ENCODE measurements at regions not wholly inside any gene's neighbourhood (a gene's known extent, or its start where the extent isn't known, plus 50 kb on each side); places are given as distances from the start of the nearest gene placed in this dataset.

DNA sequence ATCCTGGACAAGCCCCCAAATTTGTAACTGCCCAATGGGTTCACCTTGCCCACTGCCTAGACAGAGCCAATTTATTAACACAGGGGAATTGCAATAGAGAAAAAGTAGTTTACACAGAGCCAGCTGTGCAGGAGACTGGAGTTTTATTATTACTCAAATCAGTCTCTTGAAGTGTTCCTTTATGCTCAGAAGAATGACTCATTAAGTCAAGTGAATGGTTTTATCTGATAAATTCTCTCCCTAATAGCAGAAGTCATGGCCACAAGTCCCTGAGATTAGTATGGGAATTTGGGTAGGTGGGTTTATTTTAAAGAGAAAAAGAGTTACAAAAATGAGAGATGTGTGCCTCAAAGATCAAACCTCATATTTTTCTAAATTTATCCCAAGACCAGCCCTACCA, 122.8 kb upstream of the NUDT4 start:
- no peak for DNase-seq

DNA sequence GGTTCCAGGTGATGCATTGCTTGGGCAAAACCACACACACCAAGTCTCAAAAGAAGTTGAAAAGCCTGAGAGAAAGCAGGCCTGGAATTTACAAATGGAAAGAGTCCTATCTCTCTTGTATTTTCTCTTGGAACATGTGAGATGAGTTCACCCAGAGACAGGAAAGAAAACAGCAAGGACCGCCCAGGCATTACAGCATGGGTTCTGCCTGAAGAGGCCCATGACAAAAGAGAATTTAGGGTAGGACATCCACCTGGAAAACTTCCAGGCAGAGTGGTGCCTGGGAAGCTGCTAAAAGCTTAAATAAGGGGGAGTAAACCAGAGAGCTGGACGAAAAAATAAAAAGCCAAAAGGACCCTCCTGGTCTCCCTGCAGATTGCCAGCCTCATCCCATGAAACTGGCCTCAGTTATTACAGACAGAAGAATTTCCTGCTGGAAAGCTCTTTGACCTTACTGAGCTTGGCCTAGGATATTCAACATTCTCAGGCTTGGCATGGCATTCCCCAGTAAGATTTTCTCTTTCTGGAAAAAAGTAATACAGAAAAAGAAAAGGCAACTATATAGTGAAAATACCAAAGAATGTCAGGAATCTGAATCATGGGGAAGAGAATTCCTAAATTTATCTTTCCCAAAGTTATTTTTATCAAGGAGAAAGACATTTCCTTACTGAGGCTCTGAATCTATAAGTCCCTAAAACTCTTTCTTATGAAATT, 121.3 kb upstream of the NUDT4 start:
- no peak for DNase-seq

DNA sequence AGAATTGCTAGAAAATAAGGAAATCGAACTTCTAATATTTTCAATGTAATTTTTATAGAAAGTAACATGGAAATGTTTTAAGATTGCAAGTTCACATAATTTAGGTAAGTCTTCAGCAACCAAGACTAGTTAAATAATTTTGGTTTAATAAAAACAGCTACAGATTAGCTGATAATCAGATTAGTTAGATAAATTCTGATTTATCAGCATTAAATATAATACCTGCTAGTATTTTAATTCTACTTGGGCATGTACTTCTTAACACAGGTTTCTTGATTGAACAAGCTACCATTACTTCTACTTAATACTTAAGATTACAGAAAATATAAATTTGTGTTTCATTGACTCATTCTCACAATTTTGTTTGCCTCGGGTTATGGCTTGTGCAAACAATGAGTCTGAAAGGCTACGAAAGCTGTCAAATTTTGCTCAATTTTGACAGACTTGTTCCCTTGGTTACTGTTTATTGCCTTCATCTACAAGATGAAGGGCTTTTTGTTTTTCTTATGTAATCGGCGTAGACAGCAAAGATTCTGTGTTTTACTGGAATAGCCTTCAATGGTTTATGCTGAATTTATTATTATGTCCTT, 116.1 kb upstream of the NUDT4 start:
- DNase-seq, result no peak

DNA sequence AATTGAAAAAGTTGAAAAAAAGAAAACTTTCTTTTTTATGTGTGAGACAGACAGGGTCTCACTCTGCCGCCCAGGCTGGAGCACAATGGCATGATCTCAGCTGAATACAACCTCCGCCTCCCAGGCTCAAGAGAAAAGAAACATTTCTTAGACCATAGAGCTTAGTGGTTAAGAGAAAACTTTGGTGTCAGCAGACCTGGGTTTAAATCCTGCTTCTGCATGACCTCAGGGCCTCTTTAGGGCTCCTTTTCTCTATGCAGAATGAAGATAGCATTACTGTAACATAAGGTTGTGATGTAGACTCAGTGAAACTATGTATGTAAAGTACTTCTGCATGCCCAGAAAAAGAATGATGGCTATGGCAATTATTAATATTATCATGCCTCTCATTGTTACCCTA, 104.7 kb upstream of the NUDT4 start:
- DNase-seq, result no peak

DNA sequence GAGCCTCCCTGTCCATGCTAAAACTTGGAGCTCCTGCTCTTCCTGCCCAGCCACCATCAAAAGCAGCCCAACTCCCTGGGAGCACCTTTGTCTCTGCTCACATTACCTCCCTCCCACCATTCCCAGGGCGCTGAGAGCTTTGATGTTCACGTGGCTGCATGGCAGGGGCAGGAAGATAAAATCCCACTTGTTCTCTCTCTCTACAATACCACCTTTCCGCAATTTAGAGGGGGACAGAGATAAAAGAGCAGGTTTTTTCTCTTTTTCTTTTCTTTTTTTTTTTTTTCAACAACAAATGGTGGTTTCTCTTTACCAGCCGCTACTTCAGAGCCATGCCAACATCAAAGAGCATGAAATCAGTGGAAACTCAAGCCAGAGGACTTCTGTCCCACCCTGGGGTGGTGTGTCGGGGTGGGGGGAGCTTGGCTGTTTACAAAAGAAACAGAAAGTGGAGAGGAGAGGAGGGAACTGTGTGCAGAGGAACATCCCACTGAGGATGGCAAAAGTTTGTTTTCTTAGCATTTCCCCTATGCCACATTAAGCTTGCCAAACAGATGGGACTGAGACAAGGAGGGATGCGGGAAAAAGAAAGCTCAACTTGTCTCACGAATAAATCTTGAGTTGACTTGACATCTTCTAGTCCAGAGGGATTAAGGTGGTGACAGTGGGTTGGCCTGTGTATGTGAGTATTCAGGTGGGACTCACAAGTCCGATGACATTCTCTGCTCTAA, 103.7 kb upstream of the NUDT4 start:
- no peak for DNase-seq

DNA sequence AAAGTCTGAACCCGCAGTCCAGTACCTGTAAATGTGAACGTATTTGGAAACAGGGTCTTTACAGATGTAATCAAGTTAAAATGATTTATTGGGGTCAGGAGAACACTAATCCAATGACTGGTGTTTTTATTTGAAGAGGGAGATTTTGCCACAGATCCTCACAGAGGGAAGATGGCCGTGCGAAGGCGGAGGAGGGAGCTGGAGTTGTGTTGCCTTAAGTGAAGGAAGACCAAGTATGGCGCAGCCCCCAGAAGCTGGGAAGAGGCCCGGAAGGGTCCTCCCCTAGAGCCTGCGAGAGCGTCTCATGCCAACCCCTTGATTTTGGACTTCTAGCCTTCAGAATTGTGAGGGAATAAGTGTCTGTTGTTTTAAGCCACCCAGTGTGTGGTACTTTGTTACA, 102.8 kb upstream of the NUDT4 start:
- DNase-seq, result no peak

DNA sequence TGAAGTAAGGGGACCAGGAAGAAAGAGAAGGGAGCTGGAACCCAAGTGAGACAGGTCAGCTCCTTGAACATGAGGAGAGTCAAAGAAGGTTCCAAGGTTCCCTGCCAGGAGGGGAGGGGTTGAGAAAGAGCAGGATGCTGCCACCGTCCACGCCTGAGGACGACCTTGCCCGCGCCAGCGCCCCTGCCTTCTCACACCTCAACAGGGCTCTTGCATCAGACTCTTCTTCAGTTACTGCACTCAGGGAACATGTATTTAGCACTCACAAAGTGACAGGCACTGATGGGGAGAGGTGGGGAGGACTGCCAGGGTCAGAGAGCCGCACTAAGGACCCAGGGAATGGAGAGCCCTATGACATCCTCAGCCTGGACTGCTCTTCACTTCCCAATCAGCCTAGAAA, 102.1 kb upstream of the NUDT4 start:
- no peak for DNase-seq

DNA sequence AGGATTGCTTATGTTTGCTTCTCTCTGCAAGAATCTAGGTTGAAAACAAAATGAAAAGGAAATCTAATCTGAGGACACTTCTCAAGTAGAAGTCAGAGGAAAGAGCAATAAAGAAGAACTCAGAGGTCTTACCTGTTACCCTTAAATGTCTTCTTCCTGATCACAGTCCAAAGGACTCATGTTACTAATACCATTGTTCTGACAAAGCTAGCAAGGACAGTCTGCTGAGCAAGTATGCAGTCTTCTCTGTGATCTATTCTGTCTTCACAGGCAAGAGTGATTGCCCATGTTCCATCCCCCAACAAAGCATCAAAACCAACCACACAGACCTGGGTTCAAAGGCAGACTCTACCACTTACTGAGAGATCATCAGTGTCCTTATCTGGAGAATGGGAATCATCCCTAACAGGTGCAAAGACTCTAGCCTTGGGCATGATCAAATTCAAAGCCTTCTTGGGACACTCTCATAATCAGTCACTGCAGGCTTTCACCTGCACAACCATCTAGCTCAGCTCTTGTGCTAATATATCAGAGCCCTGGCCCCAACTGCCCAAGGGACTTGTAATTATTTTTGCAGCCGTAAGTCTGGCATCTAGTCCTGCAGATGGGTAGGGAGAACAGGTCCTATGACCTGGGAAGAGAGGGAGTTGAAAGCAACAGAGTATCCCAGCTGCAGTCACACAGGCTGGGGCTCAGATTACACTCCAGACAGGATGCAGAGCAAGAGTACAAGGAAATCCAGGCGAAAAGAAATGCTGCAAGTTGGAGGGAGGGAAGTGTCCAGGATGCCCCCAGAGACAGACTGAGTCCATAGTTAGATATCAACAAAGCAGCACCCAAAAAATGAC, 97.9 kb upstream of the NUDT4 start:
- no peak for DNase-seq

DNA sequence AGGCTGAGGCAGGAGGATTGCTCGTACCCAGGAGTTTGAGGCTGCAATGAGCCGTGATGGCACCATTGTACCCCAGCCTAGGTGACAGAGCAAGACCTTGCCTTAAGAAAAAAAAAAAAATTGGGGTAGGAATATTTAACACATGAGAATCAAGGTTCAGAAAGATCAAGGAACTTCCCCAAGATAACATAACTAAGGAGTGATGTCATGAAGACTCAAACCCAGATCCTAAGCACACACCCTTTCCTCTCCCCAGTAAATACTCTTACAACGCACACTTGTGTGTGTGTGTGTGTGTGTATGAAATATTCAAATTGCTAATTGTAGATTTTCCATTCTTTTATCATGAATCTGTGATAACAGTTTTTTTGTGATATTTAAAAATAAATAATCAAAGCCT, 90.6 kb upstream of the NUDT4 start:
- no peak for DNase-seq

DNA sequence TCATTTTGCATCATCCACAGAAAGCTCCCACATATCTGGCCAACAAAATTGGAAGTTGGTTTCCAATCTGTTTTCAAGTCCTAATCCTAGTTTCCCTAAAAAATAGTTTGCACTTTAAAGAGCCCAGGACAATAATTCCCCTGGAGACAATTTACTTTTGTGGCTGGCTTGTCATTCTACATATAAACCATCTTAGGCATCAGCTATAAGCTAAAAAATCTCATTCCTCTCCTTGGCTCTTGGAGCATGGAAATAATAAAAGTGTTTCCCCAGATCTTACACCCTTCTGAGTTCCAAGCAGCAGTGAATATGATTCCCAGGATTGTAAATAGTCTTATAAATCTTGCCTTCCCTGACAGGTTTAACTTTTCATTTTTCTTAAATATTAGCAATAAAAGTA, 89.1 kb upstream of the NUDT4 start:
- no peak for DNase-seq

DNA sequence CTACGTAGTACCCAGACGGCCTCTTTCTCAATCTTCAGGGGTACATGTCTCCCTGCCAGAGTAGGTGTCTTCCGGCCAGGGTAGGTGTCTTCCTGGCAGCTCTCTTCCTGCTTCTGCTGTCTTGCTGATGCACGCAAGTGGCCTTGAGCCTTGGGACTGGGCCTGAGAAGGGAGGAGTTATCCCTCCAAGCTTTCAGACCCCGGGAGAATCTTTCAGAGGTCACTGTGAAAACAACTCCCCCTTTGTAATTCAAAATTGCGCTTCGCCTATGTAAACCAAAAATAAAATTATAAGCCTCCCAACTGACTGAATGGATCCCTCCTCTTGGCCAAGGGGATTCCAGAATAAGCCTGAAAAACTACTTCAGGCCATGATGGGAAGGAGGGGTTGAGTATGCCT, 87.3 kb upstream of the NUDT4 start:
- no peak for DNase-seq

DNA sequence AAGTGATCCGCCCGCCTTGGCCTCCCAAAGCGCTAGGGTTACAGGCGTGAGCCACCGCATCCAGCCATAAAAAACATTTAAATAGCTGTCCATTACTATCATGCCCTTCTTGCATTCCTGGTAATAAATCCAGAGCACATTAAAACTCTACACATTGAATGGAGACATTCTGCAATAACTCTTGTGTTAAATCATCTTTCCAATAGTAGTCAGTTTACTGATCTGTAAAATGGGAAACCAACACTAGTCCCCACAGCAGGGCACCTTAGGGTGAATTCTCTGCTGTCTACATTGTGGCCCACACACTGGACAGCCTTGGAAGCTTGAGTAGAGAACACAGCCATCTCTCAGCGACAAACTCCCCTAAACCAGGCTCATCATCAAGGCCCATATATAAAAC, 85.5 kb upstream of the NUDT4 start:
- DNase-seq, result no peak

DNA sequence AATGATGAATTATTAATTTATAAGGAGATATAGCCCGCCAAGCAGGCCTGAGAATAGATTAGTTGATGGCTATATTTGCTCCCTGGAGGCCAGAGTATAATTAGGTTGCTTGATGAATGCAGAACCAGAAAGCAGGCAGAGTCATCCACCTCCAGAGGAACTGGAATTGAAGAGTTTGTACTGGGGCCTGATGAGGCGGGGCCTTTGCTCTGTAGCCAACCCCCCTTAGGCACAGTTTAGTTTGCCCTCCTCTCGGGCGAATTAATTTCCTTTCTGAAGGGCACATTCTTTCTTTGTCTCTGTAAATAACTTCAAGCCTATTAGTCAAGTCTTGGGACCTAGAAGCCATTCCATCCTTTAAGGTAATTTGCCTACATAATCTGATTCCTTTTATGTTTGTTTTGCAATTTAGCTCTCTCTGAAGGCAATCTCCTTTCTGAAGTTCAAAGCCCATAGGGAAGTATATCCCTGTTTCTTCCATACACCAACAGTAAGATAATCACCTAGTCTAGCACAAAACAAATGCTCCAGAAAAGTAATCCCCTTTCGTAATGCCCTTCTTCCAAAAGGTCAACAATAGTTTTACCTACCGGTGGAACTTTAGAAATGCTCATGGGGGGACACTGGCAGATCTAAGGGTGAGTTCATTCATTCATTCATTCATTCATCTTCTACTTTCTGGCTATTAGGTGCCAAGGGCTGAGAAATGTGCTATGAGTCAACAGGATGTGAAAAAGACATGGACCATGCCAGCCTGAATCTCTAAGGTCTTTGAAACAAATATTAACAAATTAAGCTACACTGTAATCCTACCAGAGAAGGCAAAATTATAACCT, 84.8 kb upstream of the NUDT4 start:
- DNase-seq, result no peak

DNA sequence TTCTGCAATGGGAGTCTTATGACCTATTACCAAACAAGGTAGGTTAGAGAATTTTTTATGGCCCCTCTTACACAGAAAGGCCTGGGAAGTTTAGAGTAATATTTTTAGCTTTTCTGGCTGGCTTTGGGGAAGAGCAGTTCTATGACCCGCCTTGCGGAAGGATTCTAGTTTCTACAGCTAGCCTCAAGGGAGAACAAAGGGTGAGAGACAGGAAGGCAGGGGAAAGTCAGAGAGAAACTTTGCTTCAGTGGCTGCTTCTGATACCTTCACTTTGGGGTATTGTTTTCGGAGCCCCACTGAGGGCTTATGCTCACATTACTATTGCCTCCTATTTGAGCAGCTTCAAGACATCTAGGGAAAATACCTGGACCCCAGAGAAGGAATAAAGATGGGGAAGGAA, 80.7 kb upstream of the NUDT4 start:
- no peak for DNase-seq

DNA sequence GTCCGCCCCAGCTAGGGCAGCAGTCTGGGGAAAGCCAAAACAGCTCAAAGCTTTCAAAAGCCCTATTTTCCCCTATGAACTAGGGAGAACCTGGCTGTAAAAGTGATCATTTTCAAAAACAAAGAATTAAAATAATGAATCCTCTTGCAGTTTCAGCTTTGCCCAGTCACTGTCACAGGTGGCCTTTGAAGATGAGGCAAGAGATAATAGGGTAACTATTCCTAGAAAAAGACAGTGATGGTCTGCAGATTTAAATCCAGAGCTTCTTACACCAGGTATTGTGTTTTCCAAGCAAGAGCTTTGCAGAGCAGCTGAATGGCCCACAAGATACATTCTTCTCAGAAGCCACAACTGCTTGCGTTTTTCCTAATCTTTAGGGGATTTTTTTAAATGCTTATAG, 80.2 kb upstream of the NUDT4 start:
- no peak for DNase-seq

DNA sequence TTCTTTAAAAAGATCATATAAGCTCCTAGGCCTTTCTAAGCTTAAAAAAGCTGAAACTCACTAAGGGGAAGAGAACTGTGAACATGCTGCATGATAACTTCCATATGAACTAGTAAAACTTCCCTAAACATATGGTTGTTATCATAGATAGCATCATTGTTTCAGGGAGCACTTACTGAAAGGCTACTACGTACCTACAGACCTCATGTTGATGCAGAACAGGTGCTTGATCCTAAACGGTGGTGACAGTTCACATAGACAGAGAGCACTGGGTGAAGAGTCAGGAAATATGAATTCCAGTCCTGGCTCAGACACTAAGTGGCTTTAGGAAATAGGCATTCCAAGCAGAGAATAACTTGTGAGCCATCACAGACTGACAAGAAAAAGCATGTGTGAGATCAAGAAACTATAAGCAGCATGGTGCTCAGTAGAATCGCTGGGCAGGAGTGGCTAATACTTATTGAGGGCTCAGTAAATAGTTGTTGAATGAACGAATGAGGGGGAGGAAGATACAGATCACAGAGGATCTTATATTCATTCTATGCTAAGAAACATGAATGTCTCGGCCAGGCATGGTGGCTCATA, 78.4 kb upstream of the NUDT4 start:
- DNase-seq, result no peak

DNA sequence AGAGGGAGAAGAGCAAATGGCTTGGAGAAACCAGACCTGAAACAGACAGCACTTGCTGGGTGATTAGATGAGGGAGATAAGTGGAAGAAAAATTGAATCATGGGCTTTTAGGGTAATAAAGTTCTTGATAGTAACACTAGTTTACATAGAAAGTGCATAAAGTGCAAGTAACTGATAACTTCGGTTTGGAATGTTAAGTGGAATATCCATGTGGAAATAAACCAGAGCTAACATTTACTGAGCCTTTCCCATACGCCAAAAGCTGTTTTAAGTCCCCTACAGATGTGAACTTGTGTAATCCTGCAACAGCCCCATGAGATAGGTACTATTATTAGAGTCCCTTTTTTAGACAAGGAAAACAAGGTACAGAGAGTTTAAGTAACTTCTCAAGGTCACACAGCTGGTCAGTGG, 77.1 kb upstream of the NUDT4 start:
- DNase-seq, result no peak

DNA sequence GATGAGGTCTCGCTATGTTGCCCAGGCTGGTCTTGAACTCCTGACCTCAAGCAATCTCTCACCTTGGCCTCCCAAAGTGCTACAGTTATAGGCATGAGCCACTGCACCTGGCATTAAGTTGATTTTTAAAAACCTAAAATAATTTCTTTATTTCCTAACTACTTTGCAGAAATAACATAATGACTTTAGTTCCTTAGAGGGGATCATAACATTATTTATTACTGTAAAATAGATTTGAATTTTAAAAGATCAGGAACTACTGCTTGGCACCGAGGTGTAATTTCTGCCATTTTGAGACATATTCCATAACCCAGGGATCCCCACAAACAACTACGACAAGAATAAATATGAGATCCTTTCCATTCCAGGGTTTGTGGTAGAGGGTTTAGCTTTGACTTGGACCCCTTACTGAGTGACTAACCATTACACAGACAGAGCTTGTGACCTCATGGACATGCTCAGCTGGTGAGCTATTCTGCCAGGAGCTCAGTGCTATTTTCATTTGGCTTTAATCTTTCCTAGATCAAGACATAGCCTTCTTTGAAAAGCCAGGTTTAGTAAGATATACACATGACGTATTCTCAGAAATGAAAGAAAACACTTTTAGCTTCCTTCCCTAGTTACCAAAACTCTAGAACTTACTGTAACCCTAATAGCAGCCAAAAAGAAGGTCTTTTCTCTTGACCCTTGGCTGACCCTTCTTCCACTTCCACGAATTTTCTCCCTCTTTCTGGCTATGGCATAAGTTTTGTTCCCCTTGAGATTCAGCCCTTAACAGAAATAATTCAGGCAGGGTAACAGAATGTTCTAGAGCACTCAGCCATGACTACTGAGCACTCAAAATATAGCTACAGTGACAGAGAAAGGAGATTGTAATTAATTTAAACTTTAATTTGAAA, 75.1 kb upstream of the NUDT4 start:
- no peak for DNase-seq

DNA sequence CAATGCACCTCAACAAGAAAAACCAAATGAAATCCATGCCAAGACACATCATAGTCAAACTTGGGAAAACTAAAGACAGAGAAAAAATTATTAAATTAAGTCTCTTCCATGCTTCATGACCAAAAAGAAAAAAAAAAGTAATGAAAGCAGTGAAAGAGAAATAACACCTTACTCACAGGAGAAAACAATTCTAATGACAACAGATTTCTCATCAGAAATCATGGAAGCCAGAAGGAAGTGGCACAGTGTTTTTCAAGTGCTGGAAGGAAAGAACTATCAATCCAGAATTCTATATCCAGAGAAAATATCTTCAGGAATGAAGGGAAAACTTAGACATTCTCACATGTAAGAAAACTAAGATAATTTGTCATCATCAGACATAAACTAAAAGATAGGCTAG, 71.1 kb upstream of the NUDT4 start:
- no peak for DNase-seq

DNA sequence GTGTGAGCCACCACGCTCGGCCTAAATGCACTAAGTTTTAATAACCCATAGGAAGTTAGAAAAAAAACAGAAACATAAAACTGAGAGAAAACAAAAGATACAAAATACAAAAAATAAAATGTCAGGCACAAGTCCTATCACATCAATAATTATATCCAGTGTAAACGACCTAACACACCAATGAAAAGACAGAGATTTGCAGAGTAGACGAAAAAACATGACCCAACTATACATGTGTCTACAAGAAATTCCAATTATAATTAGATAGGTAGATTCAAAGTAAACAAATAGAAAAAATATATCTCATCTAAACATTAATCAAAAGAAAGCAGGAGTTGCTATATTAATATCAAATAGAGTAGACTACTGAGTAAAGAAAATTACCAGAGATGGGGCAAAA, 69.4 kb upstream of the NUDT4 start:
- no peak for DNase-seq

DNA sequence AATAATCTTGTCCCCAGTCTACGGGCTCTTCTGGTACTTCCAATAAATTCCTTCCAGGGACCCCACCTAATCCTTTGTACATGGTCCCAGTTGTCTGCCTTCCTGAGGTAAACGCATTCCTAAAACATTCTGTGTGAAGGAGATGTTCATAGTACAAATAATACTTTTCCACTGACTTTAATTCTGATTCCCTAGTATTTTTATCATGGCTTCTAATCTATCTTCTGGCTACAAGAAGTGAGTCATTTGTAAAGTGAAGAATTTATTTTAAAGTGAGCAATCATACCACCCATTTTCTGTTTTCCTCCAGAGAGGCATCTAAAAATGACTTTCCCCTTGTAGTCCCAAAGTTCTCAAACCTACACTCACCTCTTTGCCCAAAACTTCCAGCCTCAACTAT, 65.9 kb upstream of the NUDT4 start:
- DNase-seq, result no peak

All from NCI-H524 treated with DMSO at 0.1 percent for 48 hours (cell line).